Ureter (tissue), 1 donor: ENCODE measurements at regions not wholly inside any gene's neighbourhood (a gene's known extent, or its start where the extent isn't known, plus 50 kb on each side); places are given as distances from the start of the nearest gene placed in this dataset.
"Not testable (repeated sequence)": the region's sequence is repeated elsewhere in the genome, so short reads cannot be mapped to it uniquely, and the experiment has no call there.

Experiments
- DNase-seq: peaks from one replicate; pipeline ENCODE4 v3.0.0-alpha.2; 2020; ENCODE audit warnings: low spot score
- donor health status: DM: yes; HTN: yes; CAD: no.

- no peak for DNase-seq
Observed at GRCh38 chr10:3935141-3935540, 150.1 kb upstream of the KLF6 start.

GRCh38 chr10:3933733-3934132 lies 148.7 kb upstream of the KLF6 start:
- no peak for DNase-seq

GRCh38 chr10:3932597-3933375 lies 147.8 kb upstream of the KLF6 start:
- DNase-seq, result no peak

GRCh38 chr10:3931901-3932300 lies 146.9 kb upstream of the KLF6 start:
- DNase-seq, result no peak

GRCh38 chr10:3931224-3931623 lies 146.2 kb upstream of the KLF6 start:
- DNase-seq, result no peak

GRCh38 chr10:3928569-3928968 lies 143.6 kb upstream of the KLF6 start:
- DNase-seq, result no peak

GRCh38 chr10:3928078-3928477 lies 143.1 kb upstream of the KLF6 start:
- no peak for DNase-seq

- DNase-seq, result no peak
Observed at GRCh38 chr10:3926675-3927525, 141.9 kb upstream of the KLF6 start.

- DNase-seq, result no peak
Observed at GRCh38 chr10:3926258-3926657, 141.2 kb upstream of the KLF6 start.

- no peak for DNase-seq
Observed at GRCh38 chr10:3925184-3925583, 140.2 kb upstream of the KLF6 start.

- DNase-seq, result no peak
Observed at GRCh38 chr10:3924344-3924743, 139.3 kb upstream of the KLF6 start.

- DNase-seq, result no peak
Observed at GRCh38 chr10:3923033-3923432, 138.0 kb upstream of the KLF6 start.

GRCh38 chr10:3919709-3920308 lies 134.8 kb upstream of the KLF6 start:
- DNase-seq, result no peak

GRCh38 chr10:3917392-3917791 lies 132.4 kb upstream of the KLF6 start:
- not testable (repeated sequence) for DNase-seq

GRCh38 chr10:3914733-3915132 lies 129.7 kb upstream of the KLF6 start:
- DNase-seq, result no peak

- DNase-seq, result no peak
Observed at GRCh38 chr10:3911713-3912442, 126.9 kb upstream of the KLF6 start.

GRCh38 chr10:3911241-3911640 lies 126.2 kb upstream of the KLF6 start:
- no peak for DNase-seq

- DNase-seq, result no peak
Observed at GRCh38 chr10:3909339-3909738, 124.3 kb upstream of the KLF6 start.

- DNase-seq, result no peak
Observed at GRCh38 chr10:3908183-3908582, 123.2 kb upstream of the KLF6 start.

GRCh38 chr10:3907514-3907913 lies 122.5 kb upstream of the KLF6 start:
- no peak for DNase-seq

- no peak for DNase-seq
Observed at GRCh38 chr10:3906511-3907111, 121.6 kb upstream of the KLF6 start.
